Suprapubic skin (tissue), 4 donors: ENCODE measurements at regions not wholly inside any gene's neighbourhood (a gene's known extent, or its start where the extent isn't known, plus 50 kb on each side); places are given as distances from the start of the nearest gene placed in this dataset.

Experiments used
- DNase-seq, 2 donors: peaks; one replicate each; pipeline ENCODE4 v3.0.0-alpha.2; 2019; ENCODE audit warnings: low spot score in 2 of 2
- H3K27ac ChIP-seq: fragments of 200-600 bp; sonication (generic); one replicate; pipeline ENCODE4 v1.5.1; 2019
- H3K27me3 ChIP-seq: fragments of 200-600 bp; sonication (generic); one replicate; pipeline ENCODE4 v1.5.1; 2019
- H3K36me3 ChIP-seq: fragments of 200-600 bp; sonication (generic); one replicate; pipeline ENCODE4 v1.5.1; 2019
- H3K4me1 ChIP-seq: fragments of 200-600 bp; sonication (generic); one replicate; pipeline ENCODE4 v1.5.1; 2019
- H3K4me3 ChIP-seq: fragments of 200-600 bp; sonication (generic); one replicate; pipeline ENCODE4 v1.5.1; 2019; ENCODE audit warnings: mild to moderate bottlenecking
- H3K9me3 ChIP-seq: fragments of 200-600 bp; sonication (generic); one replicate; pipeline ENCODE4 v1.5.1; 2019
- CTCF ChIP-seq, 2 donors: fragments of 200-600 bp in 1 of 2; fragments of 450-650 bp in 1 of 2; sonication (generic) in 1 of 2; IDR thresholded peaks; one replicate each; pipeline ENCODE4 v1.5.1; 2016 to 2019; ENCODE audit warnings: antibody characterized with exemption in 2 of 2, mild to moderate bottlenecking in 1 of 2, moderate library complexity in 1 of 2
- EP300 ChIP-seq: sonication (generic); formaldehyde crosslinking; IDR thresholded peaks from one replicate; pipeline ENCODE4 v1.6.1; 2017; ENCODE audit warnings: antibody characterized with exemption
- POLR2A ChIP-seq, 2 donors: fragments of 450-650 bp; IDR thresholded peaks; one replicate each; pipeline ENCODE4 v1.6.1; 2017; ENCODE audit warnings: antibody characterized with exemption in 2 of 2, mild to moderate bottlenecking in 2 of 2, moderate library complexity in 2 of 2
- POLR2AphosphoS5 ChIP-seq, 3 donors: sonication (generic); formaldehyde crosslinking; IDR thresholded peaks; one replicate each; pipeline ENCODE4 v1.6.1; 2017; ENCODE audit warnings: antibody characterized with exemption in 3 of 3
- WGBS: methylation state at CpG from one replicate; pipeline ENCODE4 v1.1.5; 2018; 5-methylcytosine and 5-hydroxymethylcytosine counted together

- Histone ChIP-seq H3K4me1 (no peaks in the 10 kb centered on the region), H3K9me3 (no peaks in the 10 kb centered on the region), H3K27ac (no peak overlapping the region), H3K36me3 (no peaks in the 10 kb centered on the region), H3K27me3 (no peaks in the 10 kb centered on the region), H3K4me3 (no peak overlapping the region)
- no peak for TF ChIP-seq EP300
- no peak for TF ChIP-seq CTCF (IDR thresholded peaks at IDR 0.05)
- no peak for TF ChIP-seq POLR2AphosphoS5 (IDR thresholded peaks at IDR 0.05)
- TF ChIP-seq POLR2A (IDR thresholded peaks at IDR 0.05): no peak
- no peak for DNase-seq
- 87% methylated on average over 3 of the region's 3 CpGs for WGBS
These were observed 244.6 kb upstream of the MGMT start for GRCh38 chr10:129222436-129222835.

GRCh38 chr10:129223363-129223762 lies 243.7 kb upstream of the MGMT start:
- Histone ChIP-seq H3K4me3 (no peak overlapping the region), H3K27ac (no peak overlapping the region), H3K4me1 (no peaks in the 10 kb centered on the region), H3K27me3 (no peaks in the 10 kb centered on the region), H3K9me3 (no peaks in the 10 kb centered on the region), H3K36me3 (no peaks in the 10 kb centered on the region)
- TF ChIP-seq EP300: no peak
- no peak for TF ChIP-seq POLR2A (IDR thresholded peaks at IDR 0.05)
- TF ChIP-seq POLR2AphosphoS5 (IDR thresholded peaks at IDR 0.05): no peak
- no peak for TF ChIP-seq CTCF (IDR thresholded peaks at IDR 0.05)
- no peak for DNase-seq
- 76% methylated on average over 6 of the region's 6 CpGs for WGBS

GRCh38 chr10:129224065-129224464 lies 243.0 kb upstream of the MGMT start:
- Histone ChIP-seq H3K9me3 (no peaks in the 10 kb centered on the region), H3K4me3 (no peak overlapping the region), H3K4me1 (no peaks in the 10 kb centered on the region), H3K27me3 (no peaks in the 10 kb centered on the region), H3K36me3 (no peaks in the 10 kb centered on the region), H3K27ac (no peak overlapping the region)
- 89% methylated on average over 4 of the region's 4 CpGs for WGBS
- DNase-seq: no peak
- TF ChIP-seq EP300: no peak
- TF ChIP-seq POLR2AphosphoS5 (IDR thresholded peaks at IDR 0.05): no peak
- no peak for TF ChIP-seq POLR2A (IDR thresholded peaks at IDR 0.05)
- no peak for TF ChIP-seq CTCF (IDR thresholded peaks at IDR 0.05)

GRCh38 chr10:129231821-129232220 lies 235.2 kb upstream of the MGMT start:
- Histone ChIP-seq H3K4me3 (no peak overlapping the region), H3K27ac (no peak overlapping the region), H3K36me3 (no peaks in the 10 kb centered on the region), H3K27me3 (no peaks in the 10 kb centered on the region), H3K4me1 (no peaks in the 10 kb centered on the region), H3K9me3 (no peaks in the 10 kb centered on the region)
- no peak for DNase-seq
- TF ChIP-seq POLR2A (IDR thresholded peaks at IDR 0.05) (no peak), POLR2AphosphoS5 (IDR thresholded peaks at IDR 0.05) (no peak), EP300 (no peak), CTCF (IDR thresholded peaks at IDR 0.05) (no peak)
- 93% methylated on average over 9 of the region's 9 CpGs for WGBS

GRCh38 chr10:129233351-129234148 lies 233.5 kb upstream of the MGMT start:
- Histone ChIP-seq H3K36me3 (no peaks in the 10 kb centered on the region), H3K4me3 (no peak overlapping the region), H3K4me1 (no peaks in the 10 kb centered on the region), H3K9me3 (no peaks in the 10 kb centered on the region), H3K27ac (no peak overlapping the region), H3K27me3 (no peaks in the 10 kb centered on the region)
- WGBS: 93% methylated on average over 15 of the region's 15 CpGs
- DNase-seq: no peak
- TF ChIP-seq POLR2A (IDR thresholded peaks at IDR 0.05): no peak
- no peak for TF ChIP-seq EP300
- no peak for TF ChIP-seq CTCF (IDR thresholded peaks at IDR 0.05)
- TF ChIP-seq POLR2AphosphoS5 (IDR thresholded peaks at IDR 0.05): no peak
